ENCODE measurements at regions not wholly inside any gene's neighbourhood (a gene's known extent, or its start where the extent isn't known, plus 50 kb on each side); places are given as distances from the start of the nearest gene placed in this dataset.

DNA sequence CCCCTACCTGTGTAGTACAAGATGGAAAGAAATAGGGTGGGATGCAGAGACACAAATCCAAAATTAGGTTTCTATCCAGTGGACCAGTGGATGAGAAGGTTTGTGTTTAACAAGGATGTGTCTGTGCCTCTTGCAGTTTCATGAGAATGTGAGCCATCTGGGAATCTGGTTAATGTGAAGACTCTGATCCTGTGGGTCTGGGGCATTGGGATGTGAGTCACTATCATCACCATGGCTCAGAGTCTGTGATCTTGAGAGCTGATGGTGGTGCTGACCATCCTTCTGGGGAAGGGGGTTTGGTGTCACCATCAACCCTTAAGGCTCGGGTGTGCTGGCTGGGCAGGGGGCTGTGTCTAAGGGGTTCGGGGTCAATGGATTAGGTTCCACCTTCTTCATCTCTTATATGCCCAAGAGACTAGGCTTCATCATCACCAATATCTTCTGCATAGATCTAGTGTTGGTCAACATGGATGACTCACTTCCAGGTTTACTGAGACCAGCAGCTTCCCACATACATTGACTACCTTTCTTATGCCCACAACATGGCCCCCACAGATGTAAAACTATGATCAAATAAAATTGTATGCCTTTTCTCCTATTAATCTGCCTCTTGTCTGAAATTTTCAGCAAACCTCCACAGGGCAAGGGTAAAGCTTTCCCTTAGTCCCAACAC lies 65.7 kb upstream of the MID1 start:
- H3K4ac ChIP-seq (replicated peaks; ENCODE audit: insufficient read length, low read depth, low read length): no peak overlapping the region
- no peak overlapping the region for H2BK120ac ChIP-seq (replicated peaks; ENCODE audit: low read depth, low read length)
- ChIA-PET CTCF (ENCODE audit: partially characterized antibody) (interaction anchor here (0.7 kb wide), 1 partner anchor 137 kb away, joined by 3 read pairs; no protein-coding TSS in a partner anchor), POLR2A (ENCODE audit: partially characterized antibody) (interaction anchor here (0.8 kb wide), 1 partner anchor 14 kb away, joined by 4 read pairs; no protein-coding TSS in a partner anchor)
- no peak overlapping the region for H2BK12ac ChIP-seq (ENCODE audit: low read depth, low read length)
- H3K23ac ChIP-seq (ENCODE audit: insufficient read length): no peak overlapping the region
- no peak overlapping the region for H3K14ac ChIP-seq (ENCODE audit: insufficient read length)
- H2BK20ac ChIP-seq (ENCODE audit: low read length): no peak overlapping the region
- H2BK15ac ChIP-seq (ENCODE audit: low read length): no peak overlapping the region
- H3K27ac ChIP-seq (ENCODE audit: low read depth, low read length): no peak overlapping the region
- no peaks in the 10 kb centered on the region for H3K36me3 ChIP-seq (ENCODE audit: control insufficient read depth in 2 of 4, insufficient read depth in 4 of 4, low read length in 3 of 4)
- H2AK5ac ChIP-seq (ENCODE audit: low read depth, low read length): no peak overlapping the region
- H4K8ac ChIP-seq (ENCODE audit: extremely low read depth, insufficient read depth, low read length): no peak overlapping the region
- no peak overlapping the region for H3K4me3 ChIP-seq (ENCODE audit: extremely low read depth in 1 of 4, insufficient read depth in 2 of 4, low read depth in 3 of 4, low read length in 4 of 4)
- no peak overlapping the region for H4K5ac ChIP-seq (ENCODE audit: insufficient read length, low read depth, low read length)
- 92% methylated on average over 2 of the region's 2 CpGs; no CpG with 5 or more reads in 1 of the 2 experiments for WGBS, 2 experiments (ENCODE audit: extremely low coverage in 1 of 2, insufficient coverage in 1 of 2, insufficient read length in 1 of 2, insufficient replicate concordance in 2 of 2, low coverage in 1 of 2, low lambda C conversion rate in 2 of 2, missing lambda C conversion rate in 1 of 2)
- no peaks in the 10 kb centered on the region for H3K9me3 ChIP-seq (ENCODE audit: insufficient read depth in 2 of 2, low read depth in 1 of 2, low read length in 1 of 2)
- H2AFZ ChIP-seq (ENCODE audit: low read length): no peak overlapping the region
- no peak overlapping the region for H3K4me2 ChIP-seq (ENCODE audit: insufficient read depth in 1 of 2, low read depth in 2 of 2, low read length in 2 of 2)
- H4K20me1 ChIP-seq (replicated peaks in 1 of 2; ENCODE audit: control insufficient read depth in 1 of 2, insufficient read depth in 2 of 2, low read length in 2 of 2): no peaks in the 10 kb centered on the region
- no peak overlapping the region for H4K91ac ChIP-seq (replicated peaks; ENCODE audit: insufficient read length, low read length)
- H3K56ac ChIP-seq (replicated peaks; ENCODE audit: insufficient read length, low read depth, low read length): no peak overlapping the region
- no peaks in the 10 kb centered on the region for H3K23me2 ChIP-seq (ENCODE audit: low read depth, low read length)
- H3K79me2 ChIP-seq (ENCODE audit: control insufficient read depth in 1 of 2, insufficient read depth in 2 of 2, low read length in 2 of 2): no peaks in the 10 kb centered on the region
- H3K18ac ChIP-seq (ENCODE audit: extremely low read depth, low read length): no peak overlapping the region
- H3K9ac ChIP-seq (replicated peaks in 1 of 4; ENCODE audit: extremely low read depth in 1 of 4, low read depth in 3 of 4, low read length in 3 of 4): no peak overlapping the region
- no peaks in the 10 kb centered on the region for H3K79me1 ChIP-seq (ENCODE audit: low read depth, low read length)
- no peak for DNase-seq (ENCODE audit: low read depth in 1 of 2, low spot score in 2 of 2)
- no peaks in the 10 kb centered on the region for H3K27me3 ChIP-seq (replicated peaks in 1 of 4; ENCODE audit: control insufficient read depth in 3 of 4, extremely low read depth in 1 of 4, insufficient read depth in 3 of 4, low read length in 3 of 4)
- FAIRE-seq: no peak
- no peak overlapping the region for H2BK5ac ChIP-seq (ENCODE audit: low read depth, low read length)
- no peaks in the 10 kb centered on the region for H3K4me1 ChIP-seq (replicated peaks in 1 of 4; ENCODE audit: control insufficient read depth in 3 of 4, insufficient read depth in 4 of 4, low read length in 3 of 4)
- TF ChIP-seq PHF8 (conservative IDR thresholded peaks at IDR 0.05; ENCODE audit: low read depth, low read length) (no peak), TAF1 (IDR thresholded peaks at IDR 0.05; ENCODE audit: low read depth, low read length) (no peak), E2F6 (IDR thresholded peaks at IDR 0.05) (no peak), POLR2AphosphoS5 (IDR thresholded peaks at IDR 0.05; ENCODE audit: low read depth, low read length) (no peak), EGR1 (IDR thresholded peaks at IDR 0.05; ENCODE audit: borderline replicate concordance, low read depth, low read length) (no peak), SAP30 (IDR thresholded peaks at IDR 0.05; ENCODE audit: insufficient read depth, insufficient replicate concordance, low read length) (no peak), SUZ12 (IDR thresholded peaks at IDR 0.05; ENCODE audit: low read length) (no peak), BCL11A (IDR thresholded peaks at IDR 0.05; ENCODE audit: low read depth in 2 of 2, low read length in 2 of 2) (no peak), TBP (IDR thresholded peaks at IDR 0.05; ENCODE audit: low read depth, low read length) (no peak), HDAC6 (IDR thresholded peaks at IDR 0.05; ENCODE audit: low read depth, low read length) (no peak)
